NCI-H2081 treated with DMSO at 0.1 percent for 48 hours (cell line): ENCODE measurements at regions not wholly inside any gene's neighbourhood (a gene's known extent, or its start where the extent isn't known, plus 50 kb on each side); places are given as distances from the start of the nearest gene placed in this dataset.

ENCODE experiments used
- DNase-seq: peaks from one replicate; lab custom pipeline; 2025; lab: John Stamatoyannopoulos, UW

GRCh38 chr6:15801912-15802311 is 139.1 kb upstream of the DTNBP1 start:
- DNase-seq, result no peak

- no peak for DNase-seq
These were observed 138.2 kb upstream of the DTNBP1 start for GRCh38 chr6:15800841-15801617.

- no peak for DNase-seq
These were observed 135.9 kb upstream of the DTNBP1 start for GRCh38 chr6:15798533-15799255.

DNA sequence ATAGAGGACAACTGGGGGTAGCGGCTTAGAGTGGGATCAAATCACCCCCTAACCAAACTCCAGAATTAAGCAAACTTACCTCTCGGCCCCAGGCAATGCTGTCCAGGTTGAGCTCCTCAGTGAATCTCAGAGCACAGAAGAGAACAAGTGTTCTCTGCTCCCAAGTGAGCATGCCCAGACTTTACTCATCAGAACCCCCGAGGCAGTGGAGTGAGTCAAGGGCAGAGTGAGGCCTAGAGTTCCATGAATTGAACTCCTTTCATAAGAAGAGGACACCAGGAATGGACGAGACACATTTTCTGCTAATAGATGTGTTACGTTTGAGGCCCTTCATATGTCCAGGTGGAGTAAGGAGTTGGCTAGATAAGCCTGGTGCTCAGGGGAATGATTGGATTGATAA is 134.0 kb upstream of the DTNBP1 start:
- DNase-seq, result no peak

GRCh38 chr6:15796130-15796771 is 133.4 kb upstream of the DTNBP1 start:
- DNase-seq, result no peak

DNA sequence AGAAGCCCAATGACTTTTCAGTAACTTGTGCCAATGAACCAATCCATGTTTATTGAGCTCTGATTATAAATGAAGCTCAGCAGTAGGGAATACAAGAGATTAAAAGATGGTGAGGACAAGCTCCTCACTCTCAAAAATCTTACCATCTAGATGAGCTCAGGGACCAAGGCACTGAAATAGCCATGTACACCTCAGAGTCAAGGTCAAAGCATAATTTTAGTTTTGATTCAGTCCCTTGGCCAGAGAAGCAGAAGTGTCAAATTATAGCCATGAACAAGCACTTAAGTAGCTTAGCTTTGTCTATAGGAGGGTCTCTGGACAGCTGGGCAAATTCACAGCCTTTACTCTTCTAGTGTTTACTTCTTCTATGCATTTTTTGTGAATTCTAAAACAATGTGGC is 131.0 kb upstream of the DTNBP1 start:
- DNase-seq, result no peak

DNA sequence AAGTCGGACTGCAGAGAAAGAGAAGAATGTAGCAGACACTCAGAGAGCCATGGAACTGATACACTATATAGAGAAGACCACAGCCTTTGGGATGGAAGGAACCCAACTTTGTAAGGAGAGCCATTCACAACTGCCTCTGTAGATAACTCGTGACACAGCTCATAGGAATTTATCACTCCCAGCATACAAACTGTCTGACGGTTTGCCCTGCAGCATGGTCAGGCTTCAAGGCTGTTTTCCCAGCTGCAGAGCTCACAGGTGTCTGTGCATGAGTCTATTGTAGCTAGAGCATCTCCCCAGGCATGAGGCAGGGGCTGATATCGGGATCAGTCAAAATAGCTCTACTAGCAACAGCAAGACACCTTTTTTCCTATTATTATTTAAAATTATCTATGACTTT is 130.5 kb upstream of the DTNBP1 start:
- no peak for DNase-seq

DNA sequence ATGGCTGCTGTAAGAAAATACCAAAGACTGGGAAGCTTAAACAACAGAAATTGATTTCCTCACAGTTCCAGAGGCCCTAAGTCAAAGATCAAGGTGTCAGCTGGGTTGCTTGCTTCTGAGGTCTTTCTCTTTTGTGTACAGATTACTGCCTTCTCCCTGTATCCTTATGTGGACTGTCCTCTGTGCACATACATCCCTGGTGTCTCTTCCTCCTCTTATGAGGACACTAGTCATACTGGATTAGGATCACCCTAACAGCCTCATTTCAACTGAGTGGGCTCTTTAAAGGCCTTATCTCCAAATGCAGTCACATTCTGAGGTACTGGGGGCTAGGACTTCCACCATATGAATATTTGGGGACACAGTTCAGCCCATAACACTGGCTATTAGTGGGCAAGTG is 130.0 kb upstream of the DTNBP1 start:
- DNase-seq, result no peak

- no peak for DNase-seq
These were observed 128.8 kb upstream of the DTNBP1 start for GRCh38 chr6:15791448-15792181.

DNA sequence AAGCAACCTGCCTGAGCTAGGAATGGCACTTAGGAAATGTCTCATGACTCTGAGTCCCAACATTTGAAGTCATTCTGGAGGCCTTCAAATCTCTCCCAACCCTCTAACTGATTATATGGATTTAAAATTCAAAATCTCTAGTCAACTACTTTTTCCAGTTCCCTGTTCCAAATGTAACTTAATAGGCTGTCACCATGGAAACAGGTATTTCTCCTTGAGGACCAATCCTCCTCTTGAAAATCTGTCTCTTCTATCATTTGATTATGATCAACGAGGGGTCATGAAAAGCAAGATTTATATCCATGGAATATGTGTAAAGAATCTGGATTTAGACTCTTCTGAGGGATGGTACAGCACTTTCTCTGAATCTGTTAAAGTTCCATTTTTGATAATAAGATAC is 127.3 kb upstream of the DTNBP1 start:
- no peak for DNase-seq

- DNase-seq, result no peak
These were observed 124.0 kb upstream of the DTNBP1 start for GRCh38 chr6:15786846-15787245.

- no peak for DNase-seq
These were observed 120.7 kb upstream of the DTNBP1 start for GRCh38 chr6:15783484-15783883.

DNA sequence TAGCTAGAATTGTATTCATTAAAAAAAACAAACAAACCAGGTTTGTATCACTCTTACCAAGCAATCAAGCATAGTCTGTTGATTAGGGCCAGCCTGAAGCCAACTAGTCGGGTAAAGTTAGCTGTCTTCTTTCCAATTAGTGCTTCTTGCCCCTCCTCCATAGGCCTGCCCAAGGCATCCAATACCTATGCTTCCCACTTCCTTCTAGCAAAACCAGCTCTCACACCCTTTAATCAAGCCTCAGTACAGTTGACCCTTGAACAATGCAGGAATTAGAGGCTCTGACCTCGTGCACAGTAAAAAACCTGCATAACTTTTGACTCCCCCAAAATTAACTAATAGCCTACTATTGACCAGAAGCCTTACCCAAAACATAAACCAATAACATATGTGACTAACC is 119.1 kb upstream of the DTNBP1 start:
- DNase-seq, result no peak

DNA sequence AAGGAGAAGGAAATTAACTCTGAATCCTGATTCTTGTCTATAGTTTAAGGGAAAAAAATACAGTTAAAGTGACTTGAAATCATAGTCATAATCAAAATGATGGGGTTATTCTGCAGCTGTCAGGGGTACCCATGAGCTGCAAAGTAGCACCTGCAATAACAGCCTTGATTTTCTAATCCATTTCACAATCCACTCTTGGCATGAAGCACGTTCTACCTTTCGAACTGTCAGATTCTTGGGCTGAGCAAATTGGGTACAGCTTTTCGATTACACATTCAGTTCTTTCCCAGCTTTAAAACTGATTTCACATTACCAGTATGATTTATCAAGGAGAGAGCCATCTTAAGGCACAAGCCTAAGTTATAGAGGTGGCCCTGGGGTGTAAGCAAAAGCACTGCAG is 118.5 kb upstream of the DTNBP1 start:
- no peak for DNase-seq

- no peak for DNase-seq
These were observed 117.6 kb upstream of the DTNBP1 start for GRCh38 chr6:15780437-15780836.

- no peak for DNase-seq
These were observed 116.9 kb upstream of the DTNBP1 start for GRCh38 chr6:15779726-15780125.

DNA sequence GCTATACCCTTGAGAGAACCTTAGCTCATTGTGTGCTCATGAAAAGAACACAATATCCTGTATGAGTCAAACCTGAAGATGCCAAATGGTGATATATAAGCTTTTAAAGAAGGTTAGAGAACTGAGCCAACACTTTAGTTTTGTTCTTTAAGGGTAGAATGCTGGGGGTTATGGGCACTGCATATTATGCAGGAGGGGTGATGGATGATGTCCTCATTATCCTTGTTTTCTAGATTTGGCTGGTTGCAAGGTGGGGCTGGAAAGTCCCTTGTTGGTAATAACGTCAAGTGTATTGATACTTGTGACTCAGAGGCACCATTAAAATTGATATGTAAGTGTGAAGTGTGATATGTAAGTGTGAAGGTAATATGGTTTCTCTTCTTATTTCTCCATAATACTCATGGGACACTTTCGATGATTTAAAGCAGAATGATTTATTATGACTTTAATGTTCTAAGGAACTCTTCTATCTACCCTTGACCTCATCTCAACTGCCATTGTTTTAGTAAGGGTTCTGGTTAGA is 113.7 kb upstream of the DTNBP1 start:
- no peak for DNase-seq

- DNase-seq, result no peak
These were observed 112.9 kb upstream of the DTNBP1 start for GRCh38 chr6:15775741-15776140.

DNA sequence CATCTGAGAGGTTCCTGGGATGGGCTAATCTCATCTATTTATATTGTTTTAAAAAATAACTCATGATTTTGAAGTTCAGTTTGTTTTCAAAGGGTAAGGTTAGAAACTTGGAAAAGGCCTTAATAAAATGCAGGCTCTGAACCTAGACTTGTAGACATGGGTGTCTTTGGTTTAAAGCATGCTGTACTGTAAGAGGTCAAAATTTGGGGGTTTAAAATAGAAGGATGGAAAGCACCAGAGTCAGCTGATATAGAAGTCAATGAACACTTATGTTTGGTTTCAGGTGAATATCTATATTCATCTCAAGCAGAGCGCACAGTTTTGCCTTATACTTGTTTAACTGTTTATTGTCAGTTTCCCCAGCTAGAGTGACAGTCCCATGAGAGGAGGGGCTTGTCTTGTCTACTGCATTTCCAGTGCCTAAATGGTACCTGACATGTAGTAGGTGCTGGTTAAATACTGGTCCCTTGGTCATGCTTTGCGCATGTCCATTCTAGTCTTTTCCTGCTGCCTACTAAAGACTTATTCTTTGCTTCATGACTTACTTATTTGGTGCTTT is 112.3 kb upstream of the DTNBP1 start:
- DNase-seq, result no peak

GRCh38 chr6:15773806-15774410 is 111.1 kb upstream of the DTNBP1 start:
- DNase-seq, result no peak

GRCh38 chr6:15770347-15771143 is 107.7 kb upstream of the DTNBP1 start:
- no peak for DNase-seq
